ENCODE measurements at regions not wholly inside any gene's neighbourhood (a gene's known extent, or its start where the extent isn't known, plus 50 kb on each side); places are given as distances from the start of the nearest gene placed in this dataset.

GRCh38 chr1:87955038-87955437 is 626.4 kb downstream of the LMO4 start:
- H3K36me3 ChIP-seq = no peaks in the 10 kb centered on the region
- ATAC-seq (ENCODE audit: low FRiP score in 2 of 2) (no peak), DNase-seq (no peak)
- H3K4me1 ChIP-seq = no peaks in the 10 kb centered on the region
- H3K4me3 ChIP-seq = no peak overlapping the region
- WGBS, 2 donors = 52 to 87% methylated on average over 5 of the region's 5 CpGs
- TF ChIP-seq POLR2A (IDR thresholded peaks at IDR 0.05) (no peak), EP300 (IDR thresholded peaks at IDR 0.05) (no peak), POLR2AphosphoS5 (IDR thresholded peaks at IDR 0.05) (no peak), CTCF (IDR thresholded peaks at IDR 0.05) (no peak)
- no peaks in the 10 kb centered on the region for H3K9me3 ChIP-seq
- no peak overlapping the region for H3K27ac ChIP-seq
- no peaks in the 10 kb centered on the region for H3K27me3 ChIP-seq

GRCh38 chr1:87956072-87956471 is 627.4 kb downstream of the LMO4 start:
- Histone ChIP-seq H3K9me3 (no peaks in the 10 kb centered on the region), H3K4me3 (no peak overlapping the region), H3K4me1 (no peaks in the 10 kb centered on the region), H3K27ac (no peak overlapping the region), H3K36me3 (no peaks in the 10 kb centered on the region), H3K27me3 (no peaks in the 10 kb centered on the region)
- ATAC-seq (ENCODE audit: low FRiP score in 2 of 2) = peak in 1 of 2 donors; percentile 63
- DNase-seq = no peak
- no peak for TF ChIP-seq POLR2AphosphoS5 (IDR thresholded peaks at IDR 0.05)
- TF ChIP-seq EP300 (IDR thresholded peaks at IDR 0.05) = no peak
- TF ChIP-seq POLR2A (IDR thresholded peaks at IDR 0.05) = no peak
- TF ChIP-seq CTCF (IDR thresholded peaks at IDR 0.05) = no peak
- WGBS, 2 donors = 52 to 65% methylated on average over 6 of the region's 6 CpGs

GRCh38 chr1:87956750-87957149 is 628.1 kb downstream of the LMO4 start:
- DNase-seq (no peak), ATAC-seq (ENCODE audit: low FRiP score in 2 of 2) (no peak)
- WGBS, 2 donors = 90 to 91% methylated on average over 1 of the region's 1 CpG
- no peaks in the 10 kb centered on the region for H3K9me3 ChIP-seq
- no peak overlapping the region for H3K27ac ChIP-seq
- H3K4me1 ChIP-seq = no peaks in the 10 kb centered on the region
- H3K27me3 ChIP-seq = no peaks in the 10 kb centered on the region
- H3K4me3 ChIP-seq = no peak overlapping the region
- TF ChIP-seq POLR2AphosphoS5 (IDR thresholded peaks at IDR 0.05) (no peak), POLR2A (IDR thresholded peaks at IDR 0.05) (no peak), CTCF (IDR thresholded peaks at IDR 0.05) (no peak), EP300 (IDR thresholded peaks at IDR 0.05) (no peak)
- H3K36me3 ChIP-seq = no peaks in the 10 kb centered on the region

- no peak overlapping the region for H3K4me3 ChIP-seq
- TF ChIP-seq POLR2AphosphoS5 (IDR thresholded peaks at IDR 0.05) = no peak
- no peak for TF ChIP-seq EP300 (IDR thresholded peaks at IDR 0.05)
- no peak for TF ChIP-seq CTCF (IDR thresholded peaks at IDR 0.05)
- H3K9me3 ChIP-seq = no peaks in the 10 kb centered on the region
- H3K4me1 ChIP-seq = no peaks in the 10 kb centered on the region
- 87 to 95% methylated on average over 3 of the region's 3 CpGs for WGBS, 2 donors
- no peak for ATAC-seq (ENCODE audit: low FRiP score in 2 of 2)
- no peak for DNase-seq
- H3K27me3 ChIP-seq = no peaks in the 10 kb centered on the region
- H3K27ac ChIP-seq = no peak overlapping the region
- no peaks in the 10 kb centered on the region for H3K36me3 ChIP-seq
Observed at GRCh38 chr1:87957331-87957730, 628.7 kb downstream of the LMO4 start.

GRCh38 chr1:87958201-87958600 is 629.5 kb downstream of the LMO4 start:
- no peak for DNase-seq
- 90 to 92% methylated on average over 4 of the region's 4 CpGs for WGBS, 2 donors
- H3K4me3 ChIP-seq = no peak overlapping the region

More at GRCh38 chr1:87958201-87958600, 629.5 kb downstream of the LMO4 start:
- TF ChIP-seq POLR2AphosphoS5 (IDR thresholded peaks at IDR 0.05) (no peak), POLR2A (IDR thresholded peaks at IDR 0.05) (no peak), EP300 (IDR thresholded peaks at IDR 0.05) (no peak), CTCF (IDR thresholded peaks at IDR 0.05) (no peak)
- no peaks in the 10 kb centered on the region for H3K27me3 ChIP-seq
- H3K36me3 ChIP-seq = no peaks in the 10 kb centered on the region
- ATAC-seq (ENCODE audit: low FRiP score in 2 of 2) = no peak
- H3K27ac ChIP-seq = no peak overlapping the region
- H3K9me3 ChIP-seq = no peaks in the 10 kb centered on the region
- no peaks in the 10 kb centered on the region for H3K4me1 ChIP-seq
